ENCODE measurements at regions not wholly inside any gene's neighbourhood (a gene's known extent, or its start where the extent isn't known, plus 50 kb on each side); places are given as distances from the start of the nearest gene placed in this dataset.
A peak's percentile ranks its signal among the peaks of the same experiment; 100 is the strongest.
"Not testable (repeated sequence)": the region's sequence is repeated elsewhere in the genome, so short reads cannot be mapped to it uniquely, and the experiment has no call there.

GRCh38 chr11:122604621-122605020 is 50.9 kb upstream of the UBASH3B start:
- no peak for DNase-seq (ENCODE audit: low read depth)
- no peak overlapping the region for H3K4me3 ChIP-seq (ENCODE audit: low read depth, low read length)

- H3K4me3 ChIP-seq (ENCODE audit: low read depth, low read length): no peak overlapping the region
- peak; percentile 95 for DNase-seq (ENCODE audit: low read depth)
Observed at GRCh38 chr11:122601141-122602125, 54.1 kb upstream of the UBASH3B start.

DNA sequence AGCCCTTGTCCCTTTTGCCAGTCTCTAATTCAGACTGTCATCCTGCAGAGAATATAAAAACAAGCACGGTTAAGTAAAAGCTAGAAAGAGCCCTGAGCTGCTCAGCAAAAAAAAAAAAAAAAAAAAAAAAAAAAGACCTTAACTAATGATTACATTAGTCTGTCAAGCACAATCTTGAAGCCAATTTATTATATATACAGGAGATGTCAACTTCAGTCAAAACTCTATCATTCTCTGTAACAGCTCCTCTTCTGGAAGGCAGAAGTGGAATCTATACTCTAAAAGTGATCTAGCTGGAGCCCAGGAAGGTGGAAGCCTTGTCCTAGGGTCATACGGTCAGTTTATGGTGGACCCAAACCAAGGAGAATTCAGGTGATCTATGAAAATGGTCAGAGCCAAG is 55.2 kb upstream of the UBASH3B start:
- no peak overlapping the region for H3K4me3 ChIP-seq (ENCODE audit: low read depth, low read length)
- no peak for DNase-seq (ENCODE audit: low read depth)

DNA sequence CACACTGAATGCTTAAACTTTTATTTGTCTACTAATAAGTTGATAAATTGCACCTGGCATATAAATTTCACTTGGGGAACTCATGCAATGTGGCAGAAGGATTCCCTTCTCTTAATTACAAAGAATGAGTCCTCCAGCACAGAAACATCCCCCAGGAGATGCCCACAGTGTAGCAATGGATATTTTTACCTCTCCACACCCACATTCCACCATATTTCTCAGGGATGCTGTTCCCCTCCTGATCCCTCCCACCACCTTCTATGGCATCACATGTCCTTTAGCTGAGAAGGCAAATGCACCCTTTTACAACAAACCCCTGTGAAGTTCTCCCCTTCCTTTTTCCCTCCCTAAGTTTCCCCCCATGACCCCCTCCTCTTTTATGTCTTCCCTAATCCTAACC is 56.1 kb upstream of the UBASH3B start:
- DNase-seq (ENCODE audit: low read depth): no peak
- no peak overlapping the region for H3K4me3 ChIP-seq (ENCODE audit: low read depth, low read length)

GRCh38 chr11:122598971-122599370 is 56.6 kb upstream of the UBASH3B start:
- DNase-seq (ENCODE audit: low read depth): no peak
- no peak overlapping the region for H3K4me3 ChIP-seq (ENCODE audit: low read depth, low read length)

DNA sequence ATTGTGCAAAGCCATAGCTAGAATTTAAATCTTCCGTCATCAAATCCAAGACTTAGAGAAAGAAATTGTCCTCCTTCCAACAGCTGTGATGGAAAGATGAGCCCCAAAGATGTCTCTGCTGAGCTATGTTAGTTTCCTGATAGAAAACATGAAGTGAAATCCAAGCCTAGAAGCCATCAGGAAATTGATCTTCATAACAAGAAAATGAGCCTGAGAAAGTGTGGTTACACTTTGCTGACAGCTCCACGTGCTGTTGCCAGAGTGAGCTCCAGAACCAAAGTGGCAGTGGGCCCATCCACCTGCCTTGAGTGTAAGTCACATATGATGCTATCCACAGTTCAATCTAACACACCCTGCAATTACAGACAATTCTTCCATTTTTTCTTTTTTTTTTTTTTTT is 58.0 kb upstream of the UBASH3B start:
- no peak for DNase-seq (ENCODE audit: low read depth)
- no peak overlapping the region for H3K4me3 ChIP-seq (ENCODE audit: low read depth, low read length)

- DNase-seq (ENCODE audit: low read depth): no peak
- H3K4me3 ChIP-seq (ENCODE audit: low read depth, low read length): no peak overlapping the region
Observed at GRCh38 chr11:122594986-122595645, 60.4 kb upstream of the UBASH3B start.

GRCh38 chr11:122593473-122594420 is 61.8 kb upstream of the UBASH3B start:
- H3K4me3 ChIP-seq (ENCODE audit: low read depth, low read length): no peak overlapping the region
- DNase-seq (ENCODE audit: low read depth): no peak

GRCh38 chr11:122592641-122593040 is 62.9 kb upstream of the UBASH3B start:
- no peak for DNase-seq (ENCODE audit: low read depth)
- H3K4me3 ChIP-seq (ENCODE audit: low read depth, low read length): no peak overlapping the region

DNA sequence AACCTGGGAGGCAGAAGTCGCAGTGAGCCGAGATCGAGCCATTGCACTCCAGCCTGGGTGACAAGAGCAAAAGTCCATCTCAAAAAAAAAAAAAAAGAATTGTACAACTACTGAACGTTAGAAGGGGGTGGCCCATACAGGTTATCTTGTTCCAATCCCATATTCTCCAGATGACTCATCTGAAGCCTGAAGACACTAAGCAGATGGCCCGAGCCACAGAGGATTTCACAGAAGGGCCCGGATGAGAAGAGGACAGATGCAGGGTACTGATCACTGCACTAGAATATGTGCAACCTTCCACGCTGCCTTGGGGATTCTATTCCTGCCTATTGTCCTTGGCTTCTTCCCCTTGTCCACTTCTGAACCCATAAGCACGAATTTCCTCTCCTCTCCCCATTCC is 70.9 kb upstream of the UBASH3B start:
- no peak overlapping the region for H3K4me3 ChIP-seq (ENCODE audit: low read depth, low read length)
- no peak for DNase-seq (ENCODE audit: low read depth)

- H3K4me3 ChIP-seq (ENCODE audit: low read depth, low read length); DNase-seq (ENCODE audit: low read depth): not testable (repeated sequence)
Observed at GRCh38 chr11:122580071-122580470, 75.5 kb upstream of the UBASH3B start.

DNA sequence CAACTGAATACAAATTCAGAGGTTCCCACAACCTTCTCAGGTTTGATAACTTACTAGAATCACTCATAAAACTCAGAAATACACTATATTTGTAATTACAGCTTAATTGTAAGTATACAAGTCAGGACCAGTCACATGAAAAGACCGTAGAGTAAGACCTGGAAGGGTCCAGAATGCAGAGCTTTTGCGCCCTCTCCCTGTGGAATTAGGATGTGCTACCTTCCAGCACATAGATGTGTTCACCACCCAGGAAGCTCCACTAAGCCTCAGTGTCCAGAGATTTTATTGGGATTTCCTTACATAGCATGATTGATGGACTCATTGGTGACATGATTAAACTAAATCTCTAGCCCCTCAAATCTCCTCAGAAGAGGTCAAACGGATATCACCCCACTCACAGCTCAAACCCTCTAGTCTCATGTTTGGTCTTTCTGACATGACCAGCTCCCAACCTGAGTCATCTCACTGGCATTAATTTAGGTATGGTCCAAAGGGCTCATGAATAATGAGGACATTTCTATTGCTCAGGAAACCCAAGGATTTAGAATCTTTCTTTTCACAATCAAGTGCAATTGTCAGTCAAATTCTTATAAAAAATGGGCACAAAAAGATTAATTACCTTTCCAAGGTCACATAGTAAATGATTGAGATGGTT is 77.2 kb upstream of the UBASH3B start:
- DNase-seq (ENCODE audit: low read depth): no peak

DNA sequence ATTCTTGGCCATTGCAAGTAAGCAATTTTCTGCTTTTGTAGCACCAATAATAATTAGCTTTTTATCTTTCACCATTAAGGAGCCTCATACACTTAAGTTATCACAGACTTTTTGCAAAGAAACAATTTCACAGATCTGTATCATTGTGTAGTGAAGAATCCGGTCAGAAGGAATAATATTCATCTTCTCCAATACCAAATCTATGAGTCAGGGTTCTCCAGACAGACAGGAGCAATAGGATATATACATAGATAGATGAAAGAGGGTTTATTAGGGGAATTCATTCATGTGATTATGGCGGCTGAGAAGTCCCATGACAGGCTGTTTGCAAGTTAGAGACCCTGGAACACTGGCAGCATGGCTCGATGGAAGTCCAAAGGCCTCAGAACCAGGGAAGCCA is 82.9 kb upstream of the UBASH3B start:
- H3K4me3 ChIP-seq (ENCODE audit: low read depth, low read length): no peak overlapping the region
- no peak for DNase-seq (ENCODE audit: low read depth)

More for the DNA sequence above, 77.2 kb upstream of the UBASH3B start:
- no peak overlapping the region for H3K4me3 ChIP-seq (ENCODE audit: low read depth, low read length)

DNA sequence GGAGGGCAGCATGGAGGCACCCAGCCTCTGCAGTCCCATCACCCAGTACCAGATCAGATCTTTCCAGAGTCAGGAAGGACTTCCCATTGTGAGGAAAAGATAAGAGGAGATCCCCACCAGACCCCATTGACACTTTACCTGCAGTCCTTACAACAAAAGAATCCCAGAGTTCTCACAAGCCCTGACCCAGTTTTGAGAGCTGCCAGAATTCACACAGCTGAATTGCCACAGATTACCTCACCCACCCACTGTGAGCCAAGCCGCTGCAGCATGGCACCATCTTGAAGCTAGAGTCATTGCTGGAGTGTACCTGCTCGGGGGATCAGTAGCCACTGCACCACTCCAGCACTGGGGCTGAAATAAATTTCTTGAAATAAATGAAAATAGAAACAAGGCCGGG is 91.8 kb upstream of the UBASH3B start:
- DNase-seq (ENCODE audit: low read depth): no peak
- H3K4me3 ChIP-seq (ENCODE audit: low read depth, low read length): no peak overlapping the region

- DNase-seq (ENCODE audit: low read depth): no peak
- H3K4me3 ChIP-seq (ENCODE audit: low read depth, low read length): no peak overlapping the region
Observed at GRCh38 chr11:122559734-122560382, 95.7 kb upstream of the UBASH3B start.

DNA sequence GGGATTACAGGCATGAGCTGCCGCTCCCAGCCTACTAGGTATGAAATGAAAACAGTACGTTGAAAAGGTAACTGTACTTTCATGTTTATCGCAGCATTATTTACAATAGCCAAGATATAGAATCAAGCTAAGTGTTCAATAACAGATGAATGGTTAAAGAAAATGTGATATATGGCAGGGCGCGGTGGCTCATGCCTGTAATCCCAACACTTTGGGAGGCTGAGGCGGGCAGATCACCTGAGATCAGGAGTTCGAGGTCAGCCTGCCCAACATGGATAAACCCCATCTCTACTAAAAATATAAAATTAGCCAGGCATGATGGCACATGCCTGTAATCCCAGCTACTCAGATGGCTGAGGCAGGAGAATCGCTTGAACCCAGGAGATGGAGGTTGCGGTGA is 96.3 kb upstream of the UBASH3B start:
- H3K4me3 ChIP-seq (ENCODE audit: low read depth, low read length); DNase-seq (ENCODE audit: low read depth): not testable (repeated sequence)

DNA sequence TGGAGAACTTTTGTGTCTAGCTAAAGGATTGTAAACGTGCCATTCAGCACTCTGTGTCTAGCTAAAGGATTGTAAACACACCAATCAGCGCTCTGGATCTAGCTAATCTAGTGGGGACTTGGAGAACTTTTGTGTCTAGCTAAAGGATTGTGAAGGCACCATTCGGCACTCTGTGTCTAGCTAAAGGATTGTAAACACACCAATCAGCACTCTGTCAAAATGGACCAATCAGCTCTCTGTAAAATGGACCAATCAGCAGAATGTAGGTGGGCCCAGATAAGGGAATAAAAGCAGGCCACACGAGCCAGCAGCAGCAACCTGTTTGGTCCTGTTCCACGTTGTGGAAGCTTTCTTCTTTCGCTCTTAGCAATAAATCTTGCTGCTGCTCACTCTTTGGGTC is 98.4 kb upstream of the UBASH3B start:
- DNase-seq (ENCODE audit: low read depth); H3K4me3 ChIP-seq (ENCODE audit: low read depth, low read length): not testable (repeated sequence)

DNA sequence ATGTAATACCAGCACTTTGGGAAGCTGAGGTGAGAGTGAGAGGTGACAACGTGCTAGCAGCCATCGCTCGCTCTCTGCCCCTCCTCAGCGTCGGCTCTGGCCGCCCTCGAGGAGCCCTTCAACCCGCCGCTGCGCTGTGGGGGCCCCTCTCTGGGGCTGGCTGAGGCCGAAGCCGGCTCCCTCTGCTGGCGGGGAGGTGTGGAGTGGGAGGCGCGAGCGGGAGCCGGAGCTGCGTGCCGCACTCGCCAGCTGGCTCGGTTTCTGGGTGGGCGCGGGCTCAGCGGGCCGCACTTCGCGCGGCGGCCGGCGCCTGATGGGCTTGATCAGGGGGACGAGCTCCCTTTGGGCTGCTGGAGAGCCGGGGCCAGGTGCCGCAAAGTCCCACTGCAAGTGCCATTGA is 98.9 kb upstream of the UBASH3B start:
- no peak overlapping the region for H3K4me3 ChIP-seq (ENCODE audit: low read depth, low read length)
- no peak for DNase-seq (ENCODE audit: low read depth)

- H3K4me3 ChIP-seq (ENCODE audit: low read depth, low read length): no peak overlapping the region
- DNase-seq (ENCODE audit: low read depth): no peak
Observed at GRCh38 chr11:122538060-122538459, 117.5 kb upstream of the UBASH3B start.
